ENCODE measurements at regions not wholly inside any gene's neighbourhood (a gene's known extent, or its start where the extent isn't known, plus 50 kb on each side); places are given as distances from the start of the nearest gene placed in this dataset.

- no peaks in the 10 kb centered on the region for H3K36me3 ChIP-seq (ENCODE audit: control insufficient read depth in 2 of 2, extremely low read depth in 1 of 2, insufficient read depth in 2 of 2, low read length in 2 of 2)
- no peak overlapping the region for H2AFZ ChIP-seq (ENCODE audit: low read depth, low read length)
- CTCF ChIA-PET, result no interaction called here
- H3K9me3 ChIP-seq (replicated peaks; ENCODE audit: control insufficient read depth, insufficient read depth, low read length), result peaks cover 2% of the 10 kb centered on the region
- intact Hi-C loops (cut with micrococcal nuclease) (no loop called here), dilution Hi-C loops (cut with MboI; ENCODE audit: extremely low pct_ligation_motif_present, low sequenced_read_pairs) (no loop called here)
- no peak for FAIRE-seq
- no peak overlapping the region for H3K27ac ChIP-seq (ENCODE audit: insufficient read depth, low read depth, low read length)
- no peaks in the 10 kb centered on the region for H4K20me1 ChIP-seq (replicated peaks; ENCODE audit: control insufficient read depth, extremely low read depth, insufficient read depth, low read length)
- H3K4me2 ChIP-seq (ENCODE audit: insufficient read depth, low read length), result no peak overlapping the region
- no peak overlapping the region for H3K4me3 ChIP-seq (replicated peaks in 1 of 3; ENCODE audit: insufficient read depth in 1 of 3, low read depth in 1 of 3, low read length in 3 of 3)
- H3K79me2 ChIP-seq (ENCODE audit: control insufficient read depth, insufficient read depth, low read length), result no peaks in the 10 kb centered on the region
- H3K9ac ChIP-seq (replicated peaks; ENCODE audit: extremely low read depth, insufficient read depth, low read length), result no peak overlapping the region
- TF ChIP-seq JUN (IDR thresholded peaks at IDR 0.05; ENCODE audit: borderline replicate concordance, insufficient read depth, insufficient read length, low read depth) (no peak), POLR2AphosphoS5 (IDR thresholded peaks at IDR 0.05; ENCODE audit: insufficient read depth, low read depth, low read length) (no peak), FOS (IDR thresholded peaks at IDR 0.05; ENCODE audit: borderline replicate concordance, insufficient read depth, low read length) (no peak), MYC (IDR thresholded peaks at IDR 0.05; ENCODE audit: low read depth, low read length) (no peak), EZH2 (IDR thresholded peaks at IDR 0.05; ENCODE audit: borderline replicate concordance, low read depth, low read length, severe bottlenecking) (no peak), GATA2 (IDR thresholded peaks at IDR 0.05; ENCODE audit: insufficient read depth, insufficient read length, low read depth, low read length) (no peak), POLR2A (IDR thresholded peaks at IDR 0.05; ENCODE audit: low read depth, low read length) (no peak), CTCF (IDR thresholded peaks at IDR 0.05; ENCODE audit: extremely low read depth in 1 of 2, insufficient read depth in 1 of 2, low read depth in 1 of 2, low read length in 2 of 2) (no peak)
- no TSS peak for BruUV-seq (replicated peaks)
- DNase-seq (ENCODE audit: low read depth, low spot score), result no peak
- no peaks in the 10 kb centered on the region for H3K27me3 ChIP-seq (ENCODE audit: control insufficient read depth in 2 of 2, insufficient read depth in 2 of 2, low read length in 2 of 2)
- POLR2A ChIA-PET, result no interaction called here
- H3K4me1 ChIP-seq (ENCODE audit: control insufficient read depth, extremely low read depth, insufficient read depth, low read length), result no peaks in the 10 kb centered on the region
- no peaks in the 10 kb centered on the region for H3K9me1 ChIP-seq (replicated peaks; ENCODE audit: control insufficient read depth, extremely low read depth, insufficient read depth, low read length)
These were observed 1978.6 kb upstream of the CDH6 start for GRCh38 chr5:29214839-29215238.

Measured in endothelial cell of umbilical vein (primary cell).